CMK (cell line): ENCODE measurements at regions not wholly inside any gene's neighbourhood (a gene's known extent, or its start where the extent isn't known, plus 50 kb on each side); places are given as distances from the start of the nearest gene placed in this dataset.
"Not testable (repeated sequence)": the region's sequence is repeated elsewhere in the genome, so short reads cannot be mapped to it uniquely, and the experiment has no call there.

Source experiments
- DNase-seq: peaks from one replicate; pipeline ENCODE4 v3.0.0-alpha.2; 2010; ENCODE audit warnings: low read depth

DNA sequence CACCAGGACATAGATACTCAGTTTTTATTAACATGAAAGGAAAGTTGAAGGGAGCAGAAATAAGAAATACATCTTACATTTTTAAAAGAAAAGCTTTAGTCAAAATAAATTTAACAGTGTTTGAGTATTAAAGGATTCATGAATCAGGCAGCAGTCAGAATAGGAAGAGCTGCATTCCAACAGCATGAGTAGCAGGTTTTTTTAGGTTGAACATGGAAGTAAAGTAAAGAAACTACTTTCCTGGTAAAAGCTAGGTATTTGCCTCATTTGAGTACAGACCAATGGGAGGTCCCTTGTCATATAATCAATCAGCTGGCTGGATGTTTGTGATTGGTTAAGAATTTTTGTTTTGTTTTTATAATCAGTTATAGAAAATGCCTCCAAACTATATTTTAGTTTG, 645.9 kb upstream of the INTU start:
- DNase-seq: no peak

DNA sequence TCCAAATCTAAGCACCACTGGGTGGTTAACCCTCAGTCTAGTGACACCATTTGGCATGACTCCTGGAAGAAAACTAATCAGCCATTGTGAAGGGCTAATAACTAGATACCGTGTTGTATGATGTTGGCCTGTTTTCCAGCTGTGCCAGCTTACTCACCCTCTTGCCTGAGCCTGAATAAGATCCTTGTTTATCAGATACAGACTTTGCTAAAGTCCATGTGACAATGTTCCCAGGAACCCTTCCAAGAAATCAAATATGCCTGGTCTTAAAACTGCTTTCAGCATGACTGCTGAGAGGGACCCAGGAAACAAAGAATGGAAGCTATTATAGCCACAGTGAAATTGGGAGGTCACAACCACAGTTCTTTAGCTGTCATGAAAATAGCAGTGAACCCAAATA, 640.8 kb upstream of the INTU start:
- no peak for DNase-seq

DNA sequence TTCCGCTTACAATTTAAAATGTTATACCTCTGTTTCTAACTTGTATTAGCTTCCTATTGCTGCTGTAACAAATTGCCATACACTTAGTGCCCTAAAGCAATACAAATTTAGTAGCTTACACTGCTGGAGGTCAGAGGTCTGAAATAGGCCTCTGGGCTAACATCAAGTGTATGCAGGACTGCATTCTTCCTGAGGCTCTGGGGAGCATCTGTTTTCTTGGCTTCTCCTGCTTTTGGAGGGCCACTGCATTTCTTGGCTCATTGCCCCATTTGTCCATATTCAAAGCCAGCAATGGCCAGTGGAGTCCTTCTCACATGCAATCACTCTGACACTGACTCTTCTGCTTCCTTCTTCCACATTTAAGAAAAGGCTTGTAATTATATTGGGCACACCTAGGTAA, 639.8 kb upstream of the INTU start:
- no peak for DNase-seq

DNA sequence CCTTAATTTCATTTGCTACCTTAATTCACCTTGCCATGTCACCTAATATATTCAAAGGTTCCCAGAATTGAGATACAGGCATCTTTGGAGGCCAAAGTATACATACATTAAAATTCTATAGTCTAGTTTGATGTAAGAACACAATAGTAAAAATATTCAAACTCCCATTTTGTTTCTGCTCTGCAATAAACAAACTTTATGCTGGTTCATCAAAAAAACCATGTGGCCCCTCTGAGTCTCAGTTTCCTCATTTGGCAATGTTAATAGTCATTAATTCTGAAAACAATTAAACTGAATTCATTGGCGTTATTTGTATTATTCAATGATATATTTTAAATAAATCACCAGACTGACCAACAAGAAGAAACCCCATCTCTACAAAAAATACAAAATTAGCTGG, 639.4 kb upstream of the INTU start:
- no peak for DNase-seq

DNA sequence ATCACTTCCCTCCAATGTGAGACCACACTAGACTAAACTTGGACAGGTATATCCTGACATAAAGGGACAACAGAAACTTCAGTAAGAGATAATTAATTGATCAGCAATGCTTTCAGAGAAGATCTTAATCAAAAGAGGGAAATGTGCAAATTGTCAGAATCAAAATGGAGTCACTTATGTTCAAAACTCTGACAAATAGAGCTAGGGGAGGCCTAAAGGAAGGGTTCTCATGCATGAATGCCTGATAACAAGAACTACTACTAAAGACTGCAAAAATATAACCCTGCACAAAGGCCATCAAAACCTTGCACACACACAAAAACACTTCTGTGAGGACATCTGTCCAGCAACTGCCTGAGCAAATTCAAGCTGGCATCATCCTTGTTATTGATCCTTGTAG, 637.5 kb upstream of the INTU start:
- no peak for DNase-seq

DNA sequence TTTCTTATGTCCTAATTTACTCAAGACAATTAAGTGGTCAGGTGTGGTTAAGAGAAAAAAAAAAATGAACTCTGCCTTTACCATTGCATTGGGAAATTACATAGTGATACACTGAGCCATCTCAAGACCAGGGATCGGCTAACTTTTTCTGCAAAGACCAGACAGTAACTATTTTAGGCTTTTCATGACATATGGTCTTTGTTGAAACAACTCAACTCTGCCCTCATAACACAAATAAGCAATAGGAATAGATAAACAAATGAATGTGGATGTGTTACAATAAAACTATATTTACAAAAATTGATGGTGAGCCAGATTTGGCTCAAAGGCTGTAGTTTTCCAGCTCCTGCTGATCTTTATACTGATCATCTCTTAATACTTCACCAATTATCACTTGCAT, 632.6 kb upstream of the INTU start:
- DNase-seq: no peak

DNA sequence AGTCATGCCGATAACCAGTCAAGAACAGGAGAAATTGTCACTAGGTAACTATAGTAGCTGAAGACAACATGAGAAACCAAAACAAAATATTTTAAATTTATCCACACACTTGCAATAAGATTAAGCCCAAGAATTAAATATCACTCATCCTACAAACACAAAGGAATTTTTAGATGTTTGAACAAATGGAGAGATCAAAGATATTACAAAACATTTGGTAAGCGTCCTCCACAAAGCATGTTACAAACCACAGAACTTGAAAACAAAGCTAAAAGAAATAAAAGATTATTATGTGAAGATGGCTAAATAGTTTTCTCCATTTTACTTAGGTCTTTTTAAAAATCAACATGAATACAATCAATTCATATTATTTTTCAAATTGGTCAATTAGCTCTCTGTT, 631.9 kb upstream of the INTU start:
- no peak for DNase-seq

DNA sequence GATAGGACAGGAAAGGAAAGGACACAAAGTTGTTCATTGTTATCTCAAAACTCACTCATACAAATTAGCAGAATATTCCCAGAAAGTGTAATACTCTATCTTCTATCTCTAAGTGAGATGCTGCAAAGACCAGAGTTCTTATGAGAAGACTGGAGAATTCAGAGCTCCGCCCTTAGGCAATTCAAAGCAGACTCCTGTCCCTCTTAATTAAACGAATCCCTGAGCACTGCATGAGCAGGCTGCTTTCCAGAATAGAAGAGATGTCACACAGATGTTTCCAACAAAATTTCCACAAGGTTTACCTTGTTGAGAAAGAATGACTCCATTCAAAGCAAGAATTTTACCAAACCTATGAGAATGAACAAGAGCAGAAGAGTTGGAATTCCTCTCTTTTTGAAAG, 630.8 kb upstream of the INTU start:
- DNase-seq: no peak

DNA sequence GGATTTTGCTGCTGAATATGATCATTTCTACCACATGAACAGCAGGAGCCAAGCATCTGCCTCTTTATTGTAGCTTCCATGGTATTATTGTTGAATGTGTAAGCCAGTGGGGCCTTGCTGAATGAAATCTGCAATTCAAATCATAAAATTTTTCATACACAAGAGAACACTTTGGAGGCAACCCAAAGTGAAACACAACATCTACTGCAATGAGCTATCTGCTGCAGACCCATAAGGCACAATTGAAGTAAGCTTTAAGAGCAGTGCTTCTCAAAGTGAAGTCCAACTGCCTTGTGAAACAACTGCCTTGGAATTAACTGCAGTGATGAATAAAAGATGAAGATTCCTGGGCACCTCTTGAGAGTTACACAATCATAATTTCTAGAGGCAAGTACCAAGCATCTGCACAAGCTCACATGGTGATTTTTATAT, 626.3 kb upstream of the INTU start:
- no peak for DNase-seq

DNA sequence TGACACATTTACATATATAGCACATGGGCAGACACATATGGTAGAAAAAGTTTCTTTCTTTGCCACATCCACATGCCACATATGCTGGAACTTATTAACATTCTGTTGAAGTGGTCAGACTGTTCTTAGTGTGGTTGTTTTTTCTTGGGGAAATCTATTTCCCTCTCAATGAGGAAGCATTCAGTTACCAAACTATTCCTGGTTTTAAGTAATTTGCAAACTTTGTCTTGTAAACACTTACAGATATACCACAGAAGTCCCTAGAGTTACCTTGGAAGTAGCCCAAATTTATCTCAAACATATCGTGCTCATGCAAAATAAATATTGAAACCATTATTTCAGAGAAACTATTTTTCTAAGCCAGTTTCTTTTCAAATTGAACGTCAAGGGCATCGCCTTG, 625.5 kb upstream of the INTU start:
- DNase-seq: no peak

DNA sequence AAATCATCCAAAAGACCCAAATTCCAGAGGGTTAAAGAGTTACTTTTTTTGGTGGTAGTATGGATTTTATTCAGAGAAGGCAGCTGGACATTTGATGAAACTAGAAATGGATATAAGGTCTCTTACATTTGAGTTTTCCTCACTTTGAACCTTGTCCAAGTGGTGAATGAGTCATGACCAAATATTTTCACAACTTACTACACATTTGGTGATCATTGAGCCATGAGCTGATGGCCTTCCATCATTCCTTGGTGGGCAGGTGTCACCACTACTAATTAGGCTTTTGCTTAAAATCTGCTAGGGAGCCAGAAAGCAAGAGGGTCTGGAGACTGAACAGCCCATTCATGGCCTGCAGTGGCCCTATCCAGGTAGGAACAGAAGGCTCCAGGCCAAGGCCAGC, 620.2 kb upstream of the INTU start:
- DNase-seq: no peak

DNA sequence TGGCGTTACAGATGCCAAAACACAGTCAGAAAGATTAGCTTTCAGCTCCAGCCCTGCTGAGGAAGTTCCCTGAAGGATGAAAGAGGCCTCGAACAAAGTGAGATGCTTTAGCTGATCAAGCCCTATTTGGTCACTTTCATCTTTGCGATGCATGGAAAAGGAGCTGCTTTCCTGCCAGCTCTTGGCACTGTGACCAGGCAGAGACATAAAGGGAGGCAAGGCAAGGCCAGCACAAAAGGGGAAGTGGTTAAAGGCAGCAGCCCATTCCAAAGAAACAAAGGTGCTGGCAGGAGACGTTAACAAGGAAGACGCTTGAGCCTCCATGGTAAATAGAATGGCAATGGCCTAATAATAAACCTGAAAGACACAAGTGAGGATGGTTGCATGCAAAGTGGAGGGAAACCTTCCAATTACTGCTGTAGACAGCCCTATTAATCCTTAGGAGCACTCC, 617.1 kb upstream of the INTU start:
- DNase-seq: no peak

DNA sequence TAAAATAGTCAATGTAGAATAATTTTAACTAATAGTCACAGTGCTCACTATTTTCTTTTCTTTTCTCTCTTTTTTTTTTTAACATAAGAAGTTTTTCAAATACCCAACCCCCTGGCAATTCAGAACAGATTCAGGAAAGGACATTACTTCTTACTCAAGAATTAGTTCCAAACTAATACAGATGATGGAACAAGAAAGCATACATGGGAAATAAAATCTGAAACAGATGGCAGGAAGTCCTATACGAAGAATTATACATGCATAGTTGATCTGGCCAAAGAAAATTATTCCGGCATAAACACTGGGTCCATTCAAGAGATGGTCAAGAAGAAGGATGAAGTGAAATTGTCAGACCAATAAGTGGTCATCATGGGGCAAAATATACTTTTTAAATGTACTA, 614.4 kb upstream of the INTU start:
- DNase-seq: no peak

DNA sequence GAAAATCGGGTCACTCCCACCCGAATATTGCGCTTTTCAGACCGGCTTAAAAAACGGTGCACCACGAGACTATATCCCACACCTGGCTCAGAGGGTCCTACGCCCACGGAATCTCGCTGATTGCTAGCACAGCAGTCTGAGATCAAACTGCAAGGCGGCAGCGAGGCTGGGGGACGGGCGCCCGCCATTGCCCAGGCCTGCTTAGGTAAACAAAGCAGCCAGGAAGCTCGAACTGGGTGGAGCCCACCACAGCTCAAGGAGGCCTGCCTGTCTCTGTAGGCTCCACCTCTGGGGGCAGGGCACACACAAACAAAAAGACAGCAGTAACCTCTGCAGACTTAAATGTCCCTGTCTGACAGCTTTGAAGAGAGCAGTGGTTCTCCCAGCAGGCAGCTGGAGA, 611.9 kb upstream of the INTU start:
- not testable (repeated sequence) for DNase-seq

DNA sequence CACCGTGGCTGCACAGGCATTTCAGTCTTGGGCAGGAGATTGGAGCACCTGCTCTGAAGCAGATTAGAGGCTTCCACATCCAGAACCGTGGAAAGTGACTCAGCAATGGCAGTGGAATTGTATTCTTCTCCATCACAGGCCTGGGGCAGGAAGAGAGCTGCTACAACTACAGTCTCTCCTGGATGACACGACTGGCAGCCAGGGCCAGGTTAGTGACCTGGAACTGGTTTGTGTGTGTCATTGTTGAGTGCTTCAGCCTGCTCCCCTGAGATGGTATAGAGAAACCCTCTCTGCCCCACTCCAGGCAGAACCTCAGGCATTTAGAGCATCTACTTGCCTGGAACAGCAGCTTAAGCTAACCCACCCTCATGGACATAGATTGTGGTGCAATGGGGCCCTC, 596.5 kb upstream of the INTU start:
- no peak for DNase-seq

DNA sequence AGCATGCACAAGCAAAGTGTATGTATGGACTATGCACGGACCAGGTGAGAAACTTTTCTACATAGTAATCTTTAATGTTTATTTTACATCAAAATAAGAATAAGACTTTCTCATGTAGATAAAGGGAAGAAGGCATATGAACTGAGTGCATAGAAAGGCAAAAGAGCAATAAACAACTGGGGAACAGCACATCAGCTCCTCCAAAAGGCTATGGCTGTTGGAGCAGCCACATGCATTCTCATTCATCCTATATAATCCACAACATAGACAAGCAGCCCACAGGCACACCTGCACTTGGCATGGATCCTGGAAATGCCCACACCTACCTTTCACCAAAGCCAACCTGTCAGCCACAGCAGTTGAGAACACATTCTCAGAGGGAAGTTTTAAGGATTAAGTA, 586.9 kb upstream of the INTU start:
- DNase-seq: no peak

DNA sequence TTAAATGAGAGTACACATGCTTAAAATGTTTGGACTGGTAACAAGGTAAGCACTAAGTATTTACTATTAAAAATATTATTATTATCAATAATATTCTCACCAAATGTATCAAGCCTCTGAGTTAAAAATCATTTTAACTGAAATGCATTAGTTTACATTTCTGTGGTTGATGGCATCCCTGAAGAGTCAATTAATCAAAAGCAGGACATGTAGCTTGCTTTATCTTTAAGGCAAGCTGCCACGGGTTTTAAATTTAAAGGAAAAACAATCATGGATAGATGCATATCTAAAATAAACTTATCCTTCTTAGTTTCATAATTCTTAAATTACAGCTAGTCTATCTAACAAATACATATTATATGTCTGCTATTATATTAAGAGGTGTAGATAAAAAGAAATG, 584.8 kb upstream of the INTU start:
- DNase-seq: no peak

DNA sequence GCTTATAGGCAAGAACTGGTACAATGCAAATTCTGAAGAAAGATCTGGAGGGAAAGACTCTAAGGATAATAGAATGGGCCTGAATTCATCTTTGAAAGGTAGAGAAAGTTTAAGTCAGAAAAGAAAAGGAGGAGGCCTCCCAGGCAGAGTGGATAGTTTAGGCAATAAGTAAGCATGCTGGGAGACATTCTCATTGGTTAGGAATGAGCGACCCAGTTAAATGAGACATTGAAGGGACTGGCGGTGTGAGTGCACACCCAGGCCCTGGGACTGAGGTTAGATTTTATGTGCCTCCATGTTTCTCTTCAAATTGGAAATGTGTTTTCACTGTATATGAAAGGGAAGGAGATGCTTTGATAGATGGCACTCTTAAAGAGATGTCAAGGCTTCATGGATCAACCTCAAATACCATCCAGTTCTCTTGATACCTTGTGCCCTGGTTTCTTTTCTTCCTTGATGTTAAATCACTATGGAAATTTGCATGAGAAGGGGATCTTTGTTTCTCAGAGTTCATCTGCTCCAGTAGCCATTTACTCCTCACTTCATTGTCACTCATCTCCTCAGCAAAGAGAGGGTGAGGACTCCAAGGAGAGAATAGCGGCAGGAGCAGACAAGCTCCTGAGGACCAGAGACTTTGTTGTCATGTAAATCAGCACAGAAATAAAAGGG, 584.2 kb upstream of the INTU start:
- no peak for DNase-seq

DNA sequence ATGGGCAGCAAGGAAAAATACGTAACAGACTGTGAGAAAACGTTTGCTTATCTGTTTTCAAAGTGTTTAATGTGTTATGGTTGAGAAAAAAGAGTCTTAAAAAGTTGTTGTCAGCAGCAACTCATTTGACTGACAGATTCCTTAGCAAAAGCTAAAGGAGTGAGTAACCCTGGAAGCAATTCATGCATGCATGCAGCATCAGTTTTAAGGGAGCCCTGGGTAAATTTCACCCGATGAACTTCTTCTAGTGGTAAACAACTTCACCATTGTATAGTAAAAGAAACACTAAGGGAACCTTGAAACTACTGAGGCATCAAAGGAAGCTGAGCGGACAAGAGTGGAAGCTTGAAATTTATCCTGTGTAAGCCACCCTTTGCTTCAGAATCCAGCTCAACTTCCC, 583.2 kb upstream of the INTU start:
- no peak for DNase-seq

DNA sequence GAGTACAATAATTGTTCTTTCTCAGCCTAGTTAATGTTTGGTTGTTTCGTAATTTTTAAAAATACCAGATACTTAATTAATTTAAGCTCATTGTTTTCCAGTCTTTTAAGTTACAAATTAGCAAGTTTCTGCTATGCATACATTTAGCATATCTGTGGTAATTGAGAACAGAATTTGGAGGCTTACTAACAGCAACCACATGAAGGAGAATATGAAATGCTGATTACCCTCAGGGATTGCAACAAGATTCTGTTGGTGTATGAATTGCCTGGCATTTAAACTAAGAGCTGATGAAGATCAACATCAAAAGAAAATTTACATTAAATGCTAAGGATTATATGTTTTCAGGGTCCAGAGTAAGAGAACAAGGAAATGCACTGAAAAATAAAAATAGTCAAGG, 580.0 kb upstream of the INTU start:
- no peak for DNase-seq

DNA sequence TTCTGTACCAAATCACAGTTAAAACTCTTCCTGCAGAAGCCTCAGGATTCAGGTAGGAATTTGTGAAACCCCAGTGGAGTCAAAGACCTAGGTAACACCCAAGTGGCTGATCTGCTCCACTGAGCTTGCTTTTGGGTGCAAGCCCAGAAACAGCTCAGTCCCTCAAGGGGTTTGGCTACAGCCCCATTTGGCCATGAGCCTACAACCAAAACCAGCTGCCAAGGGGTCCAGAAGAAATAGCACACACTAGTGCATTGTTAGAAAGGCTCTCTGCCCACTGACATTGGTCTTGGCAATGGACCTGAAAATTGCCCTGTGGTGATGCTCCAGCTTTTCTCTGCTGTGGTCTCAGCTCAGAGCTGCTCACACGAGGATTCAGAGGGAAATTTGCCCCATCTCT, 577.4 kb upstream of the INTU start:
- no peak for DNase-seq

DNA sequence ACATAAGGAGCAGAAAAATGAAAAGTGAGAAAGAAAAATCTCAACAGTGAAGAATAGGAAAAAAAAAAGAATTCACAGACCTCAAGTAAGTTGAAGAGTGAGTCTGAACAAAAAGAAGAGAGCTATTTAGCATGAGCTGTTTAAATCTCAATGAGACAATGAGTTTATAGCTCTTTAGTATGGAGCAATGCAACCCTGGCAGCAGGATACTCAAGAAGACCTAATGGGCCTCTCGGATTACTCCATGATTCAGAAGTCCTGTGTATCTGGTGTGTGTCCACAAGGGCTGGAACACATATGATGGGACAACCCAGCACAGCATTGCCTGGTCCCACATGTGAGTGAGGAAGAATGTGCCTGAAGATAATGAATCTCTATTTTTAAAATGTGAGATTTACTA, 563.1 kb upstream of the INTU start:
- DNase-seq: no peak

DNA sequence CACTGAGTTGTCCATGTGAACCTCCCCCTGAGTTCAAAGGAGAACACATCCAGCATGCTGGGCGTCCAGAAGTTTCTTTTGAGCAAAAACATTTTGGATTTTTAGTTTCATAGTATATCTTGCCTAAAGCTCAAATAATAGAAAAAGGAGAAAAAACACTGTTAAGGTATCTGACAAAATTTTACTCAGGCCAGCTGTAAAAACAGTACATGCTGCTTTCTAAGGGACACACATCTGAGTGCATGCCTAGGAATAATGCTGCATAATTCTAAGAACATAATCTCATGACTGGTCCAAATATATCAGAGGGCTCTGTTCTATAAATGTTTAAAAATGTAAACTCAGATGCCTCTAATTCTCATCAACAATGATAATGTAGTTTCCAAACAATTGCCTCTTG, 561.3 kb upstream of the INTU start:
- no peak for DNase-seq

DNA sequence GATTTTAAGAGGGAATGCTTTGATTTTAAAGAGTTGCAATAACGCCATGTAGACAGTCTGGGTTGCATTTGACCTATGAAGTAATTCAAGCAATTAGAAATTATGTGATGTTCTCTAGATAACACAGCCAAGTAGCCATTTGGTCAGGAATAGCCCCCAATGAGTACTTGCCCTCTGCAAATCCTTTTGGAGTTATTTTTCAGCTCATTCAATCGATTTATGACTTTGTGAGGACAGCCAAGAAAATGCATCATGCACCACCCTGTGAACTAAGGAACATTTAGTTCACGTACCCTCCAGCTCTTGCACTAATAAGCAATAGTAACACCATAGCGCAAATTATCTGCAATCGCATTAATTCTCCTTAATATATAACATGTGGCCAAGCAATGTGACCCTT, 552.6 kb upstream of the INTU start:
- DNase-seq: no peak

DNA sequence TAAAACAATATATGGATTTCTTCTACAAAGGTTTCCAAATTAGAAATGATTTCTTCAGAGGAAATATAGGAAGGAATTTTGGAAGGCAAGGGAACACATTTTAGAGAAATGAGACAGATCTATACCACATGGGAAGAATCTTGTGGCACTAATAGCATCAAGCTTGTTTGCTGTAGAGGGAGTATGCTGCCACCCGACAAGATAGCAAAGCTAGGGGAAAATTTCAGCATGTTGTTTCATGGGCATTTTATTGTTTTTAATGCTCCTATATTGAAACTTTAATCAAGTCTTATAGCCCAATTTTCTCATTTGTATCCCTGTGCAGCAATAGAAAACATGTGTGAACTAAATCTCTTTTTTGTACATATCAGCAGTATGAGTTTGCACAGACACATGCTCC, 551.7 kb upstream of the INTU start:
- no peak for DNase-seq
